GM21825 (cell line): ENCODE measurements at regions not wholly inside any gene's neighbourhood (a gene's known extent, or its start where the extent isn't known, plus 50 kb on each side); places are given as distances from the start of the nearest gene placed in this dataset.
"Not testable (repeated sequence)": the region's sequence is repeated elsewhere in the genome, so short reads cannot be mapped to it uniquely, and the experiment has no call there.

ENCODE experiments used
- ATAC-seq: cut with Tn5 transposase; IDR thresholded peaks from one replicate; pipeline ENCODE4 v1.9.1; 2021; ENCODE audit warnings: mild to moderate bottlenecking, moderate library complexity; ENCODE audit not compliant: unreplicated experiment

GRCh38 chr19:31049431-31049830 lies 299.8 kb downstream of the TSHZ3 start:
- ATAC-seq: no peak

GRCh38 chr19:31046024-31046423 lies 303.2 kb downstream of the TSHZ3 start:
- ATAC-seq: no peak

GRCh38 chr19:31041461-31041860 lies 307.8 kb downstream of the TSHZ3 start:
- ATAC-seq: no peak

- ATAC-seq: no peak
Measured at GRCh38 chr19:31039151-31039550, 310.1 kb downstream of the TSHZ3 start.

GRCh38 chr19:31037286-31037980 lies 311.8 kb downstream of the TSHZ3 start:
- no peak for ATAC-seq

- ATAC-seq: not testable (repeated sequence)
Measured at GRCh38 chr19:31031455-31031854, 317.8 kb downstream of the TSHZ3 start.

GRCh38 chr19:31023038-31023437 lies 326.2 kb downstream of the TSHZ3 start:
- ATAC-seq: no peak

- ATAC-seq: no peak
Measured at GRCh38 chr19:31018936-31019335, 330.3 kb downstream of the TSHZ3 start.

- no peak for ATAC-seq
Measured at GRCh38 chr19:31015778-31016177, 333.5 kb downstream of the TSHZ3 start.

- no peak for ATAC-seq
Measured at GRCh38 chr19:31014668-31015067, 334.6 kb downstream of the TSHZ3 start.

GRCh38 chr19:31013384-31014020 lies 335.7 kb downstream of the TSHZ3 start:
- ATAC-seq: no peak

GRCh38 chr19:31002518-31003244 lies 346.6 kb downstream of the TSHZ3 start:
- no peak for ATAC-seq

- ATAC-seq: no peak
Measured at GRCh38 chr19:31001991-31002390, 347.2 kb downstream of the TSHZ3 start.

- ATAC-seq: no peak
Measured at GRCh38 chr19:31000913-31001312, 348.3 kb downstream of the TSHZ3 start.

- ATAC-seq: no peak
Measured at GRCh38 chr19:30999726-31000125, 349.5 kb downstream of the TSHZ3 start.

GRCh38 chr19:30997222-30997621 lies 352.0 kb downstream of the TSHZ3 start:
- no peak for ATAC-seq

GRCh38 chr19:30978639-30979038 lies 370.6 kb downstream of the TSHZ3 start:
- ATAC-seq: no peak

- no peak for ATAC-seq
Measured at GRCh38 chr19:30969591-30969990, 379.6 kb downstream of the TSHZ3 start.

- ATAC-seq: no peak
Measured at GRCh38 chr19:30968841-30969399, 380.3 kb downstream of the TSHZ3 start.

- ATAC-seq: no peak
Measured at GRCh38 chr19:30968210-30968609, 381.0 kb downstream of the TSHZ3 start.

GRCh38 chr19:30966486-30966885 lies 382.8 kb downstream of the TSHZ3 start:
- no peak for ATAC-seq

- ATAC-seq: no peak
Measured at GRCh38 chr19:30959011-30959410, 390.2 kb downstream of the TSHZ3 start.
